NCI-H1930 (cell line): ENCODE measurements at regions not wholly inside any gene's neighbourhood (a gene's known extent, or its start where the extent isn't known, plus 50 kb on each side); places are given as distances from the start of the nearest gene placed in this dataset.
"Not testable (repeated sequence)": the region's sequence is repeated elsewhere in the genome, so short reads cannot be mapped to it uniquely, and the experiment has no call there.

ENCODE experiments used
- DNase-seq, 2 experiments: peaks; one replicate each; lab custom pipeline; 2025; lab: John Stamatoyannopoulos, UW

DNA sequence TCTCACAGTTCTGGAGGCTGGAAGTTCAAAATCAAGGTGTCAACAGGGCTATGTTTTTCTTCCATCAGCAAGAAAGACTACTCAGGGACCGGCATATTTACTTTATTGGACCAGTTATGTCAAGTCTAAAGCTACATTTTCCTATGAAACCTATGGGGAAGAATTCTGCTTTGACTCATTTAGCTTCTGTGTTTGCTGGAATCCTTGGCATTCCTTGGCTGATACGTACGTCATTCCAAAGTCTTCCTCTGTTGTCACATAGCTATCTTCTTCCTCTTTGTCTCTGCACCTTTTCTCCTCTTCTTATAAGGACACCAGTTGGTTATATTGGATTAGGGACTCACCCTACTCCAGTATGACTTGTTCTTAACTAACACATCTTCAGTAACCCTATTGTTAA lies 137.4 kb upstream of the FBXO11 start:
- DNase-seq, result no peak

DNA sequence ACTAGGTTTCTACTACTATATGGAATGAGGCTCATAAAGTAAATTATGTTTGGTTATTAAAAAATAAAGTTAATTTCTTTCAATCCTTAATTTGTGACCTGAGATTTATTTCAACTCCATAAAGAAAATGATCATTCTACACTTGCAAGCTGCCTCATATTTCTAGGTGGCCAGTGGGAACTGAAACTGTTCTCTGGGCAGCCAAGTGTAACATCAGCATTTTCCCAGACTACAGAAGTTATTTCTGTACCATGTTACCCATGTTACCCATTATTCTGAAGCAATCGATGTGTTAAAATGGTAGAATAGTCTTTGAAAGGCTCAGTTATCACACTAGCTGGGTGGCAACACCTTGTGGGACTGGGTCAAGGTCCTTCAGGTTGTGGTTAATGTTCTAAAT lies 139.3 kb upstream of the FBXO11 start:
- DNase-seq, result no peak

- DNase-seq, result no peak
These were observed 142.3 kb upstream of the FBXO11 start for GRCh38 chr2:48048476-48049171.

GRCh38 chr2:48049371-48049770 lies 143.1 kb upstream of the FBXO11 start:
- no peak for DNase-seq

GRCh38 chr2:48050711-48051110 lies 144.4 kb upstream of the FBXO11 start:
- DNase-seq, result no peak

- no peak for DNase-seq
These were observed 153.7 kb upstream of the FBXO11 start for GRCh38 chr2:48059975-48060374.

DNA sequence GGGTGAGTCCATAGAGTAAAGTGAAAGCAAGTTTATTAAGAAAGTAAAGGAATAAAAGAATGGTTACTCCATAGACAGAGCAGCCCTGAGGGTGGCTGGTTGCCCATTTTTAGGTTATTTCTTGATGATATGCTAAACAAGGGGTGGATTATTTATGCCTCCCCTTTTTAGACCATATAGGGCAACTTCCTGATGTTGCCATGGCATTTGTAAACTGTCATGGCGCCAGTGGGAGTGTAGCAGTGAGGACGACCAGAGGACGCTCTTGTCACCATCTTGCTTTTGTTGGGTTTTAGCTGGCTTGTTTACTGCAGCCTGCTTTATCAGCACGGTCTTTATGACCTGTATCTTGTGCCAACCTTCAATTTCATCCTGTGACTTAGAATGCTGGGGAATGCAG lies 155.4 kb upstream of the FBXO11 start:
- not testable (repeated sequence) for DNase-seq

GRCh38 chr2:48065096-48065495 lies 158.8 kb upstream of the FBXO11 start:
- DNase-seq, result no peak

DNA sequence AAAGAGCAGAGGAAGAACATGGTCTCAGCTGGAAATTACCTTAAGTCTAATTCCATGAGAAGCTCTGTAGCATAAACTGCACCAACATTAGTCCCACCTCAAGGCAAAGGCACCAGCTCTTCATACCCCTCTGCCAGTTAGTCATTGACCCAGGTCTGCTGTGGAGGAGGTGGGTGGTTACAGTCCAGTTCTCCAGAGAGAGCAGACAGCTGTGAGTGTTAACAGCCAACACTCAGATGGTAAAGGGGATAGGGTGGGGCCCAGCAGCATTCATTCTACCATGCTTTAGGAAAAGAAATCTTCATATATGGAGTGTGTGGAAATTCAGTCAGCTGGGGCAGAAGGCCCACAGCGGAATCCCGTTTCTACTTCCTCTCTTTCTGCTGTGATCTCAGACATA lies 159.7 kb upstream of the FBXO11 start:
- no peak for DNase-seq

- DNase-seq, result no peak
These were observed 163.5 kb upstream of the FBXO11 start for GRCh38 chr2:48069769-48070168.

GRCh38 chr2:48070415-48070814 lies 164.1 kb upstream of the FBXO11 start:
- no peak for DNase-seq

- no peak for DNase-seq
These were observed 166.3 kb upstream of the FBXO11 start for GRCh38 chr2:48072583-48072982.

DNA sequence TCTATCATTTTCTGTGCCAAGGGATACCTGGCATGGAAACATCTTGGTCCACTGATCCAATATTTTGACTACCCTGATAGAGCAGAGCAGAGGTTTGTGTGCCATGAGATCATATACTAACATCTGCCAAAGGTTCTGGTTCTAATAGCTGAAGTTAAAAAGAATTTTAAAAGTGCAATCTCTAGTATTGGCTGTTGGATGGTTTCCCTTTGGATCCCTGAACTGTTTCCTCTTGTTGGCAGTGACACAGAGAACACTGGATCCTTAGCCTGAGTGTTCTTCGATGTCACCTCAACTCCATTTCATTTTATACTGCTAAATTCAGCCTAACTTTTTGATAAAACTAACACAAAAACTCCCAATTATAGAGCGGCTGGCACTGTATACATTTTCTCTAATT lies 169.3 kb upstream of the FBXO11 start:
- no peak for DNase-seq

DNA sequence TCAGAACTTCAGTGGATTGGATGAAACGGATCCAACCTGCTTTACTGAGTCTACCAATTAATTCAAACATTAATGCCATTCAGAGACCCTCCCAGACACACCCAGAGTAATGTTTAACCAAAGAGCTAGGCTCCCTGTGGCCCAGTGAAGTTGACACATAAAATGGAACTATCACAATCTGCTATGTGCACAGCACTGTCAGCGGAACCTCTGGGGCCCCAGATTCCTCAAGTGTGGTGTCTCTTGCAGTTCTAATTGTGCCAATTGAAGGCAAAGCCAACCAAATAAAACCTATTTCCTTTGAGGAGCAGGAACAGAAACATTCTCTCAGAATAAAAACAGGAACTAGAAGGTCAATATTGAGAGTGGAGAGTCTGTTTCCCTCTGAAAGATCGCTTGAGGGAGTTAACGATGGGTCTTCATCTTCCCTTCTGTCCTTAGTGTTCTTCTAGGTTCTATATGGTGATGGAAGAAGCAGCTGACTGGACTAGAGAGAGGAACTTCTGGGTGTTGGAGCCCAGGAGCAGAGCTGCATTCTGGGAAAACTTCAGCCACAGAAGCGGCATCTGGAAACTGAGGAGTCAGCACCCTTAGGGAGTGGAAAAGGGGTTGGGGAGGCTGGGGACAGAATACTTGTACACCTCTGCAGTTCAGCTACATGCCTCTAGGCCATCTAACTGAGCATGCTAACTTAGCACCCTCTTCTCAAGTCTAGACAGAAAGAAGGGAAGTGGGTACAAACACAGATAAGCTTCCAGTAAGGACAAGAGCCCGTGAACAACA lies 174.4 kb upstream of the FBXO11 start:
- DNase-seq, result no peak

- DNase-seq, result no peak
These were observed 175.0 kb upstream of the FBXO11 start for GRCh38 chr2:48081317-48081628.

- DNase-seq, result no peak
These were observed 179.6 kb upstream of the FBXO11 start for GRCh38 chr2:48085888-48086287.

- DNase-seq, result no peak
These were observed 182.7 kb upstream of the FBXO11 start for GRCh38 chr2:48088994-48089393.

DNA sequence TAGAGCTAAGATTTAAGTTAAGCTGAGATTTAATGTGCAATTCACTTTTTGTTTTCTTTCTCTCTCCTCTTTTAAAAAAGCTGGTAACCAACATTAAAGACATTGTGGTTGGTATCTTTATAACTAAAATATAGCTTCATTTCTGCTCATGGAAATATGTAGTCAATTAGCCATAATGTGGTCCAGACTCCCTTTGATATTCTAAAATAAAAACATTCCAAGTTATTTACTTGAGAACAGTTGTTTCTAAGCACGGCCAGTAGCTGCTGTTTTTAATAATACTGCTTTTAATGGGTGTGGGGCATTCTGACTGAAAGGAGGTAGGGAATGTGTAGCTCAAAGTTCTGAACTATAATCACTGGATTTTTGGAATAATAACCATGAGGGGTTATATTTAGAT lies 183.3 kb upstream of the FBXO11 start:
- DNase-seq, result no peak

- DNase-seq, result no peak
These were observed 186.8 kb upstream of the FBXO11 start for GRCh38 chr2:48092846-48093803.

GRCh38 chr2:48096765-48097164 lies 190.5 kb upstream of the FBXO11 start:
- not testable (repeated sequence) for DNase-seq

DNA sequence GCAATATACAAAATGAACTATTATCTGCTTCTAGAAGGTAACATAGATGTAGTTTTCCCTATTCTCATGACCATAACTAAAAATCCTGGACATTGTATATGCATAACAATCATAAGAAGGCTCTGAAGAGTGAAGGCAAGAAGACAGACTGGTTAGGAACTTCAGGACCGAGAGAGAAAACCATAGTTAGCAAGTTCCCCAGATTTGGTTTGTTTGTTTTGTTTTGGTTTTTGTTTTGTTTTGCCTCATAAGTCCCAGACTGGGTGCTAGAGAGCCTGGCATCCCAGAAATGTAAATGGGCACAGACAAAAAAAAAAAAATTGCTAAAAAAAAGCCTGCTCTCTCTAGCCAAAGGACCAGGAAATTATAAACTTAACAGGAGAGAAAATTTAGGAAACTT lies 192.2 kb upstream of the FBXO11 start:
- no peak for DNase-seq

DNA sequence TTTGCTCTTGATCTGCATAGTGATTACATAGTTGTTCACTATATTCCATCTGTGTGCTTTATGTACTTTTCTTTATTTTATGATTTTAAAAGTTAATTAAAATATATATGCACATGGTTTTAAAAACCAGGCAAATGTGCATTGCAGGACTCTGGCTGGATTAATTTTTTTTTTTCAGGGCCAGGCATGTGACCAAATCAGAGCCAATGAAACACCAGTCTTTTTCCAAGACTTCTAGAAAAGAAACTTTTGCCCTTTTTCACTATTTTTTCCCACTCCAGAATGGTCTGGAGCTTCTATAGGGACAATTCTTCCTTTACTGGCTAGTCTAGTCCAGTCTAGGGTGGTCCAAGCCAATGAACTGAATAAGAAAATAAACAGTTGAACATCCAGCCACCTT lies 198.1 kb upstream of the FBXO11 start:
- no peak for DNase-seq

DNA sequence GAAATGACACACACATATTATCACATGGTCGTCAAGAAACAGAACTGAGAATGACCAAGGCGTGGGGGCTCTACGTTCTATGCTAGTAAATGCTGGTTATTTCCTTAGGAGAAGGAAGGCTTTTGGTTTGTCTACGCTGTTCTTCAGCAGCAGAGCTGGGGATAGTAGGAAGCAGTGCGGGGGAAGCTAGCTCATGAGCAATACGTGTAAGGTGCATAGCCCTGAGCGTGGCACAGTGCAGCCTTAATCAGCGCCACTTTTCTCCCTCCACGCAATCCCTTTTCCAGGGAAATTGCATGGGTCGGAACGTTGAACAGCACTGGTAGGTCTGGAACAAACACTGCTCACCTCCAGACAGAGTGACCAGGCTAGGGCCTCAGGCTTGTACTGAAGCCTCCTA lies 199.6 kb upstream of the FBXO11 start:
- no peak for DNase-seq
